Endothelial cell of umbilical vein (primary cell): ENCODE measurements at regions not wholly inside any gene's neighbourhood (a gene's known extent, or its start where the extent isn't known, plus 50 kb on each side); places are given as distances from the start of the nearest gene placed in this dataset.

Experiments
- GATA2 ChIP-seq: IDR thresholded peaks from 2 replicates; pipeline ENCODE4 v1.7.0; 2011; ENCODE audit warnings: low read depth, mild to moderate bottlenecking, moderate library complexity, mixed read lengths, low read length; ENCODE audit not compliant: insufficient read length, insufficient read depth
- MAX ChIP-seq: IDR thresholded peaks from 2 replicates; pipeline ENCODE4 v1.6.1; 2011; ENCODE audit not compliant: insufficient read depth, insufficient read length

GRCh38 chrX:39856472-39857121 lies 241.2 kb downstream of the BCOR start:
- no peak for TF ChIP-seq GATA2
- TF ChIP-seq MAX: no peak
